ENCODE measurements at regions not wholly inside any gene's neighbourhood (a gene's known extent, or its start where the extent isn't known, plus 50 kb on each side); places are given as distances from the start of the nearest gene placed in this dataset.
"Not testable (repeated sequence)": the region's sequence is repeated elsewhere in the genome, so short reads cannot be mapped to it uniquely, and the experiment has no call there.

- no peak for DNase-seq (ENCODE audit: low spot score)
Measured at GRCh38 chr1:157409927-157410326, 142.4 kb downstream of the FCRL5 start.

- no peak for DNase-seq (ENCODE audit: low spot score)
Measured at GRCh38 chr1:157407917-157408525, 144.3 kb downstream of the FCRL5 start.

- no peak for DNase-seq (ENCODE audit: low spot score)
Measured at GRCh38 chr1:157407367-157407766, 144.9 kb downstream of the FCRL5 start.

- no peak for DNase-seq (ENCODE audit: low spot score)
Measured at GRCh38 chr1:157405662-157406061, 146.7 kb downstream of the FCRL5 start.

- no peak for DNase-seq (ENCODE audit: low spot score)
Measured at GRCh38 chr1:157404614-157405013, 147.7 kb downstream of the FCRL5 start.

GRCh38 chr1:157404063-157404501 lies 148.2 kb downstream of the FCRL5 start:
- no peak for DNase-seq (ENCODE audit: low spot score)

GRCh38 chr1:157403608-157404007 lies 148.7 kb downstream of the FCRL5 start:
- DNase-seq (ENCODE audit: low spot score): no peak

GRCh38 chr1:157403203-157403602 lies 149.1 kb downstream of the FCRL5 start:
- no peak for DNase-seq (ENCODE audit: low spot score)

GRCh38 chr1:157400766-157401165 lies 151.5 kb downstream of the FCRL5 start:
- no peak for DNase-seq (ENCODE audit: low spot score)

- no peak for DNase-seq (ENCODE audit: low spot score)
Measured at GRCh38 chr1:157399984-157400382, 152.3 kb downstream of the FCRL5 start.

- DNase-seq (ENCODE audit: low spot score): no peak
Measured at GRCh38 chr1:157399343-157399983, 152.9 kb downstream of the FCRL5 start.

GRCh38 chr1:157390651-157391050 lies 161.7 kb downstream of the FCRL5 start:
- no peak for DNase-seq (ENCODE audit: low spot score)

GRCh38 chr1:157388057-157388456 lies 164.3 kb downstream of the FCRL5 start:
- no peak for DNase-seq (ENCODE audit: low spot score)

- no peak for DNase-seq (ENCODE audit: low spot score)
Measured at GRCh38 chr1:157384258-157384657, 168.1 kb downstream of the FCRL5 start.

GRCh38 chr1:157382351-157382750 lies 170.0 kb downstream of the FCRL5 start:
- DNase-seq (ENCODE audit: low spot score): no peak

- DNase-seq (ENCODE audit: low spot score): no peak
Measured at GRCh38 chr1:157380523-157380922, 171.8 kb downstream of the FCRL5 start.

GRCh38 chr1:157377280-157377713 lies 175.0 kb downstream of the FCRL5 start:
- DNase-seq (ENCODE audit: low spot score): not testable (repeated sequence)

- no peak for DNase-seq (ENCODE audit: low spot score)
Measured at GRCh38 chr1:157376681-157377080, 175.6 kb downstream of the FCRL5 start.

- not testable (repeated sequence) for DNase-seq (ENCODE audit: low spot score)
Measured at GRCh38 chr1:157372311-157372710, 180.0 kb downstream of the FCRL5 start.

GRCh38 chr1:157371826-157372225 lies 180.5 kb downstream of the FCRL5 start:
- no peak for DNase-seq (ENCODE audit: low spot score)

GRCh38 chr1:157371221-157371620 lies 181.1 kb downstream of the FCRL5 start:
- DNase-seq (ENCODE audit: low spot score): no peak

GRCh38 chr1:157370698-157371097 lies 181.6 kb downstream of the FCRL5 start:
- no peak for DNase-seq (ENCODE audit: low spot score)

GRCh38 chr1:157369808-157370521 lies 182.3 kb downstream of the FCRL5 start:
- no peak for DNase-seq (ENCODE audit: low spot score)

Data from left forelimb (tissue), 1 donor.